A673 (cell line): ENCODE measurements at regions not wholly inside any gene's neighbourhood (a gene's known extent, or its start where the extent isn't known, plus 50 kb on each side); places are given as distances from the start of the nearest gene placed in this dataset.
"Not testable (repeated sequence)": the region's sequence is repeated elsewhere in the genome, so short reads cannot be mapped to it uniquely, and the experiment has no call there.

ENCODE experiments used
- BruUV-seq: library from RNA; stranded (reverse); fragments of 400-500 nt; replicated peaks from 2 replicates; lab custom pipeline; 2021; lab: Mats Ljungman, UMichigan
- CTCF ChIA-PET: fragments of 300-600 bp; sonication (Branson Sonifier 250); formaldehyde crosslinking; loops from one replicate; lab custom pipeline; 2022; ENCODE audit warnings: antibody characterized with exemption; lab: Charles Lee
- POLR2A ChIA-PET: fragments of 300-600 bp; sonication (Branson Sonifier 250); formaldehyde crosslinking; loops from one replicate; lab custom pipeline; 2022; ENCODE audit warnings: antibody characterized with exemption; ENCODE audit not compliant: low non-redundant PET; lab: Charles Lee
- DNase-seq: peaks from one replicate; pipeline ENCODE4 v3.0.0-alpha.2; 2015; ENCODE audit warnings: low spot score
- H3K27ac ChIP-seq: fragments of 200-600 bp; sonication (generic); 2 replicates; pipeline ENCODE4 v1.5.1; 2016; ENCODE audit warnings: mixed run types, low read depth, mild to moderate bottlenecking, mixed read lengths, antibody characterized with exemption, low read length; ENCODE audit not compliant: poor library complexity, severe bottlenecking
- H3K27me3 ChIP-seq: fragments of 200-600 bp; sonication (generic); replicated peaks from 2 replicates; pipeline ENCODE4 v1.6.1; 2017; ENCODE audit warnings: mixed run types, low read depth, mild to moderate bottlenecking, mixed read lengths, antibody characterized with exemption, low read length; ENCODE audit not compliant: insufficient read depth, poor library complexity
- H3K36me3 ChIP-seq: fragments of 200-600 bp; sonication (generic); 2 replicates; pipeline ENCODE4 v1.6.1; 2016; ENCODE audit warnings: mixed run types, mild to moderate bottlenecking, mixed read lengths, antibody characterized with exemption, low read length; ENCODE audit not compliant: insufficient read depth, poor library complexity, severe bottlenecking
- H3K4me1 ChIP-seq: fragments of 200-600 bp; sonication (generic); 2 replicates; pipeline ENCODE4 v1.6.1; 2017; ENCODE audit warnings: mixed run types, mild to moderate bottlenecking, mixed read lengths, antibody characterized with exemption, low read length; ENCODE audit not compliant: insufficient read depth, poor library complexity, severe bottlenecking
- H3K4me3 ChIP-seq: fragments of 200-600 bp; sonication (generic); 2 replicates; pipeline ENCODE4 v1.5.1; 2016; ENCODE audit warnings: low read depth, mixed run types, mild to moderate bottlenecking, mixed read lengths, low read length; ENCODE audit not compliant: poor library complexity, severe bottlenecking
- H3K9me3 ChIP-seq: fragments of 200-600 bp; sonication (generic); 2 replicates; pipeline ENCODE4 v1.6.1; 2016; ENCODE audit warnings: mixed run types, low read depth, mild to moderate bottlenecking, mixed read lengths, antibody characterized with exemption, low read length; ENCODE audit not compliant: poor library complexity, severe bottlenecking
- CTCF ChIP-seq: fragments of 300-800, 200-600 bp; sonication (generic); conservative IDR thresholded peaks from 2 replicates; pipeline ENCODE4 v1.5.1; 2017; ENCODE audit warnings: low read depth, mild to moderate bottlenecking, antibody characterized with exemption, low read length, moderate library complexity, mixed read lengths
- EZH2 ChIP-seq: fragments of 200-600 bp; sonication (generic); IDR thresholded peaks from 2 replicates; pipeline ENCODE4 v1.6.1; 2017; ENCODE audit warnings: borderline replicate concordance, low read depth, mild to moderate bottlenecking, mixed read lengths, antibody characterized with exemption, low read length; ENCODE audit not compliant: poor library complexity, severe bottlenecking
- intact Hi-C: fragments of 100-400 bp; cut with micrococcal nuclease; formaldehyde crosslinking; loops from one replicate; pipeline ENCODE4 v1.10.0; 2022; ENCODE audit not compliant: unreplicated experiment

- Histone ChIP-seq H3K36me3 (no peaks in the 10 kb centered on the region), H3K27ac (no peak overlapping the region), H3K4me3 (no peak overlapping the region), H3K4me1 (peaks cover 4% of the 10 kb centered on the region), H3K27me3 (no peaks in the 10 kb centered on the region), H3K9me3 (no peaks in the 10 kb centered on the region)
- ChIA-PET CTCF (no interaction called here), POLR2A (no interaction called here)
- TF ChIP-seq EZH2 (no peak), CTCF (no peak)
- DNase-seq = no peak
- intact Hi-C loops = no loop called here
- BruUV-seq = no TSS peak
Measured at GRCh38 chr5:30500513-30500912, 693.0 kb upstream of the CDH6 start.

- BruUV-seq = no TSS peak
- DNase-seq = no peak
- Histone ChIP-seq H3K4me1 (no peaks in the 10 kb centered on the region), H3K27me3 (no peaks in the 10 kb centered on the region), H3K27ac (no peak overlapping the region), H3K4me3 (no peak overlapping the region), H3K9me3 (no peaks in the 10 kb centered on the region), H3K36me3 (no peaks in the 10 kb centered on the region)
- no peak for TF ChIP-seq CTCF
- TF ChIP-seq EZH2 = no peak
- intact Hi-C loops = no loop called here
- CTCF ChIA-PET = no interaction called here
- POLR2A ChIA-PET = no interaction called here
Measured at GRCh38 chr5:30499402-30499801, 694.1 kb upstream of the CDH6 start.

GRCh38 chr5:30498972-30499371 lies 694.5 kb upstream of the CDH6 start:
- H3K36me3 ChIP-seq = no peaks in the 10 kb centered on the region
- no peaks in the 10 kb centered on the region for H3K9me3 ChIP-seq
- no peak overlapping the region for H3K4me3 ChIP-seq
- TF ChIP-seq CTCF = no peak
- TF ChIP-seq EZH2 = no peak
- H3K4me1 ChIP-seq = no peaks in the 10 kb centered on the region
- no TSS peak for BruUV-seq
- DNase-seq = no peak
- no peaks in the 10 kb centered on the region for H3K27me3 ChIP-seq
- POLR2A ChIA-PET = no interaction called here
- intact Hi-C loops = no loop called here
- no peak overlapping the region for H3K27ac ChIP-seq
- CTCF ChIA-PET = no interaction called here

- CTCF ChIA-PET, H3K4me1 ChIP-seq, intact Hi-C loops, POLR2A ChIA-PET, BruUV-seq, DNase-seq, H3K27ac ChIP-seq, H3K27me3 ChIP-seq, H3K36me3 ChIP-seq, H3K4me3 ChIP-seq, H3K9me3 ChIP-seq: not testable (repeated sequence)
Measured at GRCh38 chr5:30498509-30498908, 695.0 kb upstream of the CDH6 start.

- H3K27ac ChIP-seq, CTCF ChIA-PET, BruUV-seq, H3K9me3 ChIP-seq, H3K27me3 ChIP-seq, H3K4me1 ChIP-seq, intact Hi-C loops, H3K4me3 ChIP-seq, DNase-seq, POLR2A ChIA-PET, H3K36me3 ChIP-seq: not testable (repeated sequence)
Measured at GRCh38 chr5:30494113-30494512, 699.4 kb upstream of the CDH6 start.
